ENCODE measurements at regions not wholly inside any gene's neighbourhood (a gene's known extent, or its start where the extent isn't known, plus 50 kb on each side); places are given as distances from the start of the nearest gene placed in this dataset.

DNA sequence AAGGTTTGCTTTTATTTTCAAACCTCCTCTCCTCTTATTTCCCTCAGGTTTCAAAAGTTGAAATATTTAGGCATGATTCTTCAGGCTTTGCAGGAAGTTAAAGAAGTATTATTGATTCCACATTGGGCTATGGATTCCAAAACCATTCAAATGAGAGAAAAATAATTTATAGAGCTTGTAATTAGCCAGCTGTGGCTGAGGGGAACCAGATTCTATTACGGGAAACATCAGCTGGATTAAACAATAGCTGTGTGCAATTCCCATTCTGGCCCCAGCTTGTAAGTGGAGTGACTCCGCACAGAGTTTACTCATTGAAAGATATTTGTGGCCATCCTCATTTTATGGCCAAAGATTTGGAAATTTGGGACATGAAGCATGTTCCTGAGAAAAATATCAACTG is 77.0 kb upstream of the PHYHIPL start:
- H3K4me3 ChIP-seq (ENCODE audit: low read depth, low read length): no peak overlapping the region
- TF ChIP-seq, protein P1, sequence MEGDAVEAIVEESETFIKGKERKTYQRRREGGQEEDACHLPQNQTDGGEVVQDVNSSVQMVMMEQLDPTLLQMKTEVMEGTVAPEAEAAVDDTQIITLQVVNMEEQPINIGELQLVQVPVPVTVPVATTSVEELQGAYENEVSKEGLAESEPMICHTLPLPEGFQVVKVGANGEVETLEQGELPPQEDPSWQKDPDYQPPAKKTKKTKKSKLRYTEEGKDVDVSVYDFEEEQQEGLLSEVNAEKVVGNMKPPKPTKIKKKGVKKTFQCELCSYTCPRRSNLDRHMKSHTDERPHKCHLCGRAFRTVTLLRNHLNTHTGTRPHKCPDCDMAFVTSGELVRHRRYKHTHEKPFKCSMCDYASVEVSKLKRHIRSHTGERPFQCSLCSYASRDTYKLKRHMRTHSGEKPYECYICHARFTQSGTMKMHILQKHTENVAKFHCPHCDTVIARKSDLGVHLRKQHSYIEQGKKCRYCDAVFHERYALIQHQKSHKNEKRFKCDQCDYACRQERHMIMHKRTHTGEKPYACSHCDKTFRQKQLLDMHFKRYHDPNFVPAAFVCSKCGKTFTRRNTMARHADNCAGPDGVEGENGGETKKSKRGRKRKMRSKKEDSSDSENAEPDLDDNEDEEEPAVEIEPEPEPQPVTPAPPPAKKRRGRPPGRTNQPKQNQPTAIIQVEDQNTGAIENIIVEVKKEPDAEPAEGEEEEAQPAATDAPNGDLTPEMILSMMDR (conservative IDR thresholded peaks at IDR 0.05; ENCODE audit: low read depth, low read length): no peak
- DNase-seq (ENCODE audit: low read depth): no peak

DNA sequence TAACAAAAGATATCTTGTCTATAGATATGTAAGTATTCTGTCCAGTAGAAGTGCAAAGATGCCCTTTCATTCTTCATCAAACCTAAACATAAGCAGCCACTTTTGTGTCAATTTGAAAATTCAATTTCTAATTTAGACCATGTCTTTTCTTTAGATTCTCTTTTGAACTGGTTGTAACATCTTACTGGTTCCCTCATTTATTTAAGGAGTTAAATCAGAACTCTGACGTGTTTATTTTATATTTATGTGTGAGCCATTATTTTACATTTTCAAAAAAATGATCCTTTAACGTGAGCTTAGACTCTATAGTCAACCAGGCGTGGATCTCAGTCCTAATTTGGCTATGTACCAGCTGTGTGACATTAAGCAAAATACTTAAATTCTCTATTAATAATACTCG is 74.0 kb upstream of the PHYHIPL start:
- H3K4me3 ChIP-seq (ENCODE audit: low read depth, low read length): no peak overlapping the region
- TF ChIP-seq, protein P1 (conservative IDR thresholded peaks at IDR 0.05; ENCODE audit: low read depth, low read length): no peak
- DNase-seq (ENCODE audit: low read depth): no peak

DNA sequence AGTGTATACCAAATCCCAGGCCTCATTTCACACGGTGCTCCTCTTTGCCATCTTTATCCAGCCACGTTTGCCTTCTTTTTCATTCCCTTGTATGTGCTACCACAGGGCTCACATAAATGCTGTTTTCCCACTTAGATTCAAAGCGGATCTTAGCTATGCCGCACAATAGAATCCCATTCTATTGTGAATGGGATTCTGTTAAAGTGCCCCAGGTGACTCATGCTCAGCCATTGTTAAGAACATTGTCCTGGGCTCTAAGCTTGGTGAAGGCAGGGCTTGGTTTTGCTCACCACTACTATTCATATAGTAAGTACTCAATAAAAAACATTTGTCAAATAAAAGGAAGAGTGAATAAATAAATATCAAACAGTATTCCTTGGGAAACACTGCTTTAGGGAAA is 72.3 kb upstream of the PHYHIPL start:
- H3K4me3 ChIP-seq (ENCODE audit: low read depth, low read length): no peak overlapping the region
- no peak for DNase-seq (ENCODE audit: low read depth)
- TF ChIP-seq, protein P1 (conservative IDR thresholded peaks at IDR 0.05; ENCODE audit: low read depth, low read length): no peak

DNA sequence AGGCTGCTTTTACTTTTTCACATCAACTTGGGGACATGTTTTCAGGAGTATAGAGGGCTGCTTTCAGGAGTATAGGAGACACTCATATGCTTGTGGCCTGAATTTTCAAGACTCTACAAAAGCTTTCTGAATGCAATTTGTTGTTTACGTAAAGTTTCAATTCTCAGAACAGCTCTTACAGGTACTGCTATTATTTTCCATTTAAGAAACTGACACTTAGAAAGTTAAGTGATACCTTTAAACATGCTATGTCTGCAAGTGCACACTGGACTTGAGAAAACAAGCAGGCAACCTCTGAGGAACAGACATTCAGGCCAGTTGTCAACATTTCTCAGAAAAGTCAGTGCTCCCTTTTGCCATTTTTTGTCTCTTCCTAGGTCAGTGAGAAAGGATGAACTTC is 70.0 kb upstream of the PHYHIPL start:
- no peak overlapping the region for H3K4me3 ChIP-seq (ENCODE audit: low read depth, low read length)
- no peak for DNase-seq (ENCODE audit: low read depth)
- TF ChIP-seq, protein P1 (conservative IDR thresholded peaks at IDR 0.05; ENCODE audit: low read depth, low read length): no peak

DNA sequence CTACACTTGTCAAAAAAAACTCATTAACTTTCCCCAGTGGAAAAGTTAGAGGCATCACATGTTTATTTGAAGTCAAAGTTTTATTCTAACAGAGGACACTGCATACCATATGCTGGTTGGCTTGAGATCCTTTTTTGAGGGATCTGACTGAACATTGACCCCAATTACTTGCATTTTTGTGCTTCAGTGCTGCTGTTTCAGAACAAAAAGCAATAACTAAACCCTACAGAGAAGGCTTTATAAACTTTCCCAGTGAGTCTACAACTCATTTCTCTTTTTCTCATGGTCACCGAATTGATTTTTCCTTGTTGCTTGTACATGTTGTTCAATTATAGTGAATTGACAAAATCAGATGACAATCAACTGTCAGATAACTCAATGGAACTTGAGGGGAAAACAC is 69.3 kb upstream of the PHYHIPL start:
- DNase-seq (ENCODE audit: low read depth): no peak
- TF ChIP-seq, protein P1 (conservative IDR thresholded peaks at IDR 0.05; ENCODE audit: low read depth, low read length): no peak

DNA sequence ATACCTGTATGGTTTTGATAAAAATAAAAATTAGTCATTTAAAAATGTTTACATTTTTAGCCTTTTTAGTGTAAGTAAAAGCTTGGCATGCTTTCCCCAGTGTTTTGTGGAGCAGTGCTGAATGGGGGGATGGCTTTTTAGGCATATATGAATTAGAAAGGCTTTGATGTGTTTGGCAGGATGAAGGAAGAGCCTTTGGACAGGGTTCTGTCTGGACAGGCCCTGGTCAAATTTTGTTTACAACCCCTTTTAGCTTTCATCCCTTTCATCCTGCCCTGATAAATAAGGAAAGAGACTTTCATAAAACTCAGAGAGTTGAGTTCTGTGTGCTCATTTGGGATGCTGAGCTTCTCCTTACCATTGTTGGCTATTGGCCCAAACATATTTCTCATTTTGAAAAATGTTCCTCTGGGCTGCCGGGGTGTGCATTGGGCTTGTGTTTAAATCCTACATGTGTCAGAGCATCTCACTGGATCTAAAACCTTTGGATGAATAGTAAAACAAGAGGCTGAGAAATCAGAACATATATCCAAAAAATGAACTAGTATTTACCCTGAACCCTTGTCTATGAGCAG is 68.1 kb upstream of the PHYHIPL start:
- no peak overlapping the region for H3K4me3 ChIP-seq (ENCODE audit: low read depth, low read length)
- no peak for DNase-seq (ENCODE audit: low read depth)
- TF ChIP-seq, protein P1 (conservative IDR thresholded peaks at IDR 0.05; ENCODE audit: low read depth, low read length): no peak

More for the DNA sequence above, 69.3 kb upstream of the PHYHIPL start:
- no peak overlapping the region for H3K4me3 ChIP-seq (ENCODE audit: low read depth, low read length)

DNA sequence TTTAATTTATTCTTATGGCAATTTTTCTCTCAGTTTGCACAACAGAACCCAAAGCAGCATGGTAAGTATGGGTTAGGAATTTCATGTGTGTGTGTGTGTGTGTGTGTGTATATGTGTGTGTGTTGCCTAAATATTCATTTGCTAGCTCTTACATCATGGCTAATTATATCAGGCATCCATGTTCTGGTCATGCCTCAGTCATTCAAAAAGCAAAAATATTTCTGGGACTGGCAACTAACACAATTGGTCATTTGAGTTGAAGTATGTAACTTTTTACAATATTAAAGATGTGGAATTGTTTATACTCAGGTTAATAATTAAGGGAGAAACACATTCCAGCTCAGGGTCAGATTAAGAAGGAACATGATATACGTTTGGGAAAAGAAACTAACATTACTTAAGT is 67.6 kb upstream of the PHYHIPL start:
- H3K4me3 ChIP-seq (ENCODE audit: low read depth, low read length): no peak overlapping the region
- TF ChIP-seq, protein P1 (conservative IDR thresholded peaks at IDR 0.05; ENCODE audit: low read depth, low read length): no peak
- peak; percentile 33 for DNase-seq (ENCODE audit: low read depth)
